ENCODE measurements at regions not wholly inside any gene's neighbourhood (a gene's known extent, or its start where the extent isn't known, plus 50 kb on each side); places are given as distances from the start of the nearest gene placed in this dataset.

GRCh38 chr11:106152013-106152412 is 74.6 kb downstream of the AASDHPPT start:
- intact Hi-C loops (cut with DNase I): no loop called here
- TF ChIP-seq CTCF (IDR thresholded peaks at IDR 0.05): no peak
- DNase-seq: no peak
- no peak overlapping the region for H3K27ac ChIP-seq
- H3K36me3 ChIP-seq: no peaks in the 10 kb centered on the region
- ATAC-seq: peak; percentile 76
- H3K4me1 ChIP-seq: no peaks in the 10 kb centered on the region
- H3K27me3 ChIP-seq: no peaks in the 10 kb centered on the region
- no peaks in the 10 kb centered on the region for H3K9me3 ChIP-seq
- no peak overlapping the region for H3K4me3 ChIP-seq

- H3K27me3 ChIP-seq: no peaks in the 10 kb centered on the region
- H3K4me1 ChIP-seq: no peaks in the 10 kb centered on the region
- no peaks in the 10 kb centered on the region for H3K9me3 ChIP-seq
- H3K27ac ChIP-seq: no peak overlapping the region
- ATAC-seq (no peak), DNase-seq (no peak)
- TF ChIP-seq CTCF (IDR thresholded peaks at IDR 0.05): no peak
- intact Hi-C loops (cut with DNase I): no loop called here
- no peak overlapping the region for H3K4me3 ChIP-seq
- no peaks in the 10 kb centered on the region for H3K36me3 ChIP-seq
Observed at GRCh38 chr11:106152824-106153223, 75.4 kb downstream of the AASDHPPT start.

- TF ChIP-seq CTCF (IDR thresholded peaks at IDR 0.05): peak in 1 of 2 donors; percentile 22
- peak; percentile 89 for ATAC-seq
- H3K4me1 ChIP-seq: no peaks in the 10 kb centered on the region
- no peaks in the 10 kb centered on the region for H3K36me3 ChIP-seq
- peak in 2 of 4 donors; percentile 80 to 88 for DNase-seq
- no peaks in the 10 kb centered on the region for H3K27me3 ChIP-seq
- no peak overlapping the region for H3K27ac ChIP-seq
- intact Hi-C loops (cut with DNase I): no loop called here
- H3K9me3 ChIP-seq: no peaks in the 10 kb centered on the region
- no peak overlapping the region for H3K4me3 ChIP-seq
Observed at GRCh38 chr11:106156290-106156937, 79.0 kb downstream of the AASDHPPT start.

- Histone ChIP-seq H3K27ac (no peak overlapping the region), H3K4me1 (no peaks in the 10 kb centered on the region), H3K9me3 (peaks cover 0 to 6% of the 10 kb centered on the region in 2 donors), H3K36me3 (no peaks in the 10 kb centered on the region), H3K27me3 (no peaks in the 10 kb centered on the region), H3K4me3 (no peak overlapping the region)
- intact Hi-C loops (cut with DNase I): no loop called here
- TF ChIP-seq CTCF (IDR thresholded peaks at IDR 0.05): no peak
- DNase-seq (no peak), ATAC-seq (no peak)
Observed at GRCh38 chr11:106158406-106158805, 80.9 kb downstream of the AASDHPPT start.

- intact Hi-C loops (cut with DNase I): no loop called here
- no peak for DNase-seq
- ATAC-seq: no peak
- Histone ChIP-seq H3K9me3 (peaks cover 0 to 6% of the 10 kb centered on the region in 2 donors), H3K4me3 (no peak overlapping the region), H3K27ac (no peak overlapping the region), H3K4me1 (no peaks in the 10 kb centered on the region), H3K36me3 (no peaks in the 10 kb centered on the region), H3K27me3 (no peaks in the 10 kb centered on the region)
- no peak for TF ChIP-seq CTCF (IDR thresholded peaks at IDR 0.05)
Observed at GRCh38 chr11:106159836-106160235, 82.4 kb downstream of the AASDHPPT start.

Measured in left lung (tissue), 4 donors.